ENCODE measurements at regions not wholly inside any gene's neighbourhood (a gene's known extent, or its start where the extent isn't known, plus 50 kb on each side); places are given as distances from the start of the nearest gene placed in this dataset.

DNA sequence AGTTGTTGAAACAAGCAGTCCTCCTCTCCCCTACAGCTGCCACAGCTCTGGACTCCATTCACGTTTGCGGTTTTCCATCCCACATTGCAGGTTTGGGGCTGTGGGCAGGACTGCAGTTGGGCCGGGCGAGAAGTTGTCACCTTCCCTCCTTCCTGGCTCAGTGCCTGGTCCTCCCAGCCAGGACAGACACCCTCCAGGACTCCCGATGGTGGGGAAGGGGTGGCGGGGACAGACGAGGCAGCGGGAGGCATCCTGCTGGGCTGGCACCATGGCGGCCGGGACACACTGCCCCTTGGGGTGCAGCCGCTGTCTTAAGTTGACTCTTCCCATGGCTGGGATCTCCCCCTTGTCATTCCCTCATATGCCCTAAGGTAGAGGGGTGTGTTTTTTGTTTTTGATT lies 615.2 kb downstream of the BRD1 start:
- no peak overlapping the region for H3K4me3 ChIP-seq (replicated peaks; ENCODE audit: low read depth, low read length)
- TF ChIP-seq, protein P1, sequence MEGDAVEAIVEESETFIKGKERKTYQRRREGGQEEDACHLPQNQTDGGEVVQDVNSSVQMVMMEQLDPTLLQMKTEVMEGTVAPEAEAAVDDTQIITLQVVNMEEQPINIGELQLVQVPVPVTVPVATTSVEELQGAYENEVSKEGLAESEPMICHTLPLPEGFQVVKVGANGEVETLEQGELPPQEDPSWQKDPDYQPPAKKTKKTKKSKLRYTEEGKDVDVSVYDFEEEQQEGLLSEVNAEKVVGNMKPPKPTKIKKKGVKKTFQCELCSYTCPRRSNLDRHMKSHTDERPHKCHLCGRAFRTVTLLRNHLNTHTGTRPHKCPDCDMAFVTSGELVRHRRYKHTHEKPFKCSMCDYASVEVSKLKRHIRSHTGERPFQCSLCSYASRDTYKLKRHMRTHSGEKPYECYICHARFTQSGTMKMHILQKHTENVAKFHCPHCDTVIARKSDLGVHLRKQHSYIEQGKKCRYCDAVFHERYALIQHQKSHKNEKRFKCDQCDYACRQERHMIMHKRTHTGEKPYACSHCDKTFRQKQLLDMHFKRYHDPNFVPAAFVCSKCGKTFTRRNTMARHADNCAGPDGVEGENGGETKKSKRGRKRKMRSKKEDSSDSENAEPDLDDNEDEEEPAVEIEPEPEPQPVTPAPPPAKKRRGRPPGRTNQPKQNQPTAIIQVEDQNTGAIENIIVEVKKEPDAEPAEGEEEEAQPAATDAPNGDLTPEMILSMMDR (IDR thresholded peaks at IDR 0.05; ENCODE audit: low read depth, low read length, missing control alignments) = no peak
- no peak for DNase-seq (ENCODE audit: extremely low read depth, low read depth)

DNA sequence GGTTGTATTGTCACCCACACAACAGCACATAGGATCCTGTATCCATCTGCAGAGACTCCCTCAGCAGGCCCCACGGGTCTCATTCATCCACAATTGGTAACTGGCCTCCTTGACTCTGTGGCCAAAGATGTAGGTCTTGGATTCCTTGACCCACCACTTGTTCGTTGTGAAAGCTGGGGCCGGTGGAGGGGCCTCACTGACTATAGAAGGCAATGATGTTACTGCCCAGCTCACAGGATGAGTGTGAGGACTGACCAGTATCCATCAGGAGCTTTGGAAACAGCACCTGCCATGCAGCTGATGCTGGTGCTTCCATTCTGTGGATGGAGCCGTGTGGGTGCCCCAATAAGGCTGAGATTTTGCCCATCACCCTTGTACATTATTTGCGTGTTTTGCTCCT lies 615.7 kb downstream of the BRD1 start:
- DNase-seq (ENCODE audit: extremely low read depth, low read depth) = no peak
- TF ChIP-seq, protein P1 (IDR thresholded peaks at IDR 0.05; ENCODE audit: low read depth, low read length, missing control alignments) = no peak
- no peak overlapping the region for H3K4me3 ChIP-seq (replicated peaks; ENCODE audit: low read depth, low read length)

DNA sequence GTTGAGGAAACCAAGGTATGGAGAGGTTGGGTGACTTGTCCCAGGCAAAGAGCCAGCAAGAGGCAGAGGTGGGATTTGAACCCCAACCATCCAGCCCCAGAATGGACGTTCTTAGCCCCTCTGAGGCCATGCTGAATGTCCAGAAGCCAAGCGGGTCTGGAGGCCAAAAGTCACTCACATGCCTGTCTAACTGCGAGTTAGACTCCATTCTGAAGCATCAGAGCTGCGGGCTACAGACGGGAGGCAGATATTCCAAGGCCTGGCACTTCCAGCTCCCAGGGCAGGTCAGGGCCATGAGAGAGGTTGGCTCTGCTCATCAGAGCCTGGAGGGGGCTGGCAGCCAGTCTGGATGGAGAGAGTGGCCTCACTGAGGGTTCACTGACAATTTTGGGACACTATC lies 616.5 kb downstream of the BRD1 start:
- no peak overlapping the region for H3K4me3 ChIP-seq (replicated peaks; ENCODE audit: low read depth, low read length)
- TF ChIP-seq, protein P1 (IDR thresholded peaks at IDR 0.05; ENCODE audit: low read depth, low read length, missing control alignments) = no peak
- DNase-seq (ENCODE audit: extremely low read depth, low read depth) = no peak

DNA sequence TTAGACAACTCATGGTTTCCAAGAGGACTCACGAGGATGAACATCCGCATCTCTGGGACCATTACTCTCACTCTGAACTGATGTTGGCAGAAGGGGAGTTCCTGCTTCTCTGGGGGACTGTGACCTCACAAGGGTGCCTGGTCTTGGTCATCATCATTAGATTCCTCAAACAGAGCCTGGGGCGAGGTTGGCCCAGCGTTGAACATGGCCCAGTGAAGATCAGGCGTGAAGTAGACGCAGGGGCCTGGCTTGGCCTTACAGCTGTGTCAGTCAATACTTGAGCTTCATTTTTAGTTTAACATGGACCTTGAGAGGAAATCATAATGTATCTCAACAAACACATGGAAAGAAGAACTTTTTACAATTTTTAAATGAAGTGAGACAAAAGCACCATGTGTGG lies 617.1 kb downstream of the BRD1 start:
- no peak for DNase-seq (ENCODE audit: extremely low read depth, low read depth)
- TF ChIP-seq, protein P1 (IDR thresholded peaks at IDR 0.05; ENCODE audit: low read depth, low read length, missing control alignments) = no peak
- no peak overlapping the region for H3K4me3 ChIP-seq (replicated peaks; ENCODE audit: low read depth, low read length)

DNA sequence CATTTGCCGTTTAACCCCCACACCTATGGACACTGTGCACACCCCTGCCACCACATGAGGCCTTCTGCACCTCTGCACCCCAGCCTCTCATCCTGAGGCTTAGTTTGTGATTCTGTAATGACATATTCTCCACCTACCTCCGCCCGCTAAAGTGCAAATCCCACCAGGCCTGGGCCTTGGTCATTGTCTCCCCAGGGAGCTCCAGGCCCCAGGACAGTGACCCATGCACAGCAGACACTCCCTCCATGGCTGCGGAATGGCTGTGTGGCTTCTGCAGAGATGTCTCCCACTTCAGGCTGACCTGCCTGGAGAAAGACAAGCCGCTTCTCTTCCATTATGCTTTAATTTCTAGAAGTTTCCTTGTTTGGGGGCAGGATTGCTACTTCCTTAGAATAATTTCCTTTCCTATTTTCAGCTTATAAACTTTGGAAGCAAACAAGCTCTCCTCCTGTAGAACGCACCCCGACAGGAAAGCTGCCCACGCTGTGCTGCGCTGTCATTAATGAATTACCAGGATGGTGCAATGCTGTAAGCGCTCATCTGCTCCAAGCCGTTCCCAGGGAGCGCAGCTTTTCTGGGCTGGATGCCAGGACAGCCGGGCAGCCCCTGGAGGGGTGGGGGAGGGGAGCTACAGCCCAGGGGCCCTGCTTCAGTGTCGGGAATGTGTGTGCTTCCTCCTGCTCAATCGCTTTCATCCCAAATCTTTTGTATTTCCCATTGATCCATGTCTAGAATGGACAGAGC lies 618.0 kb downstream of the BRD1 start:
- no peak overlapping the region for H3K4me3 ChIP-seq (replicated peaks; ENCODE audit: low read depth, low read length)
- TF ChIP-seq, protein P1 (IDR thresholded peaks at IDR 0.05; ENCODE audit: low read depth, low read length, missing control alignments) = no peak
- DNase-seq (ENCODE audit: extremely low read depth, low read depth) = no peak

DNA sequence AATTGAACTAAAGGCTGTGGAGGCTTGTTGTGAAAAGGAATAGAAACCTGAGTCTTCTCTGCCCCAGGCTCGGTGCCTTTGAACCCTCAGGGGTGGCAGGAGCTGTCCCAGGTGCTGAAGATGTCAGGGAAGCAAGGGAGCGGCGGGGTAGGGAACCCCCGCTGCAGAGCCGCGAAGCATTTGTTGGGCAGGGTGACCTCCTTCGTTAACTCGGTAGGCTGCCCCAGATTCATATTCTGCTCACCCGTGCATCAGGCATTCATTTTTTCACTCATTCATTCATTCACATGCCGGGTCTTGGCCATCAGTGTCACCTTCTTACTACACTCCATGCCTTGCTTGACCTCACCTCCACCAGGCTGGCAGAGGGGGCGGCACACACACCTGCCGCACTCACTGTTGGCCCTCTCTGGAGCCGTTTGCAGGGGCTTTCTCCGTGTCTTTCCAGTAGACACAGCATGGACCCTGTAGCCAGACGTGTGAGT lies 618.9 kb downstream of the BRD1 start:
- no peak for DNase-seq (ENCODE audit: extremely low read depth, low read depth)
- no peak overlapping the region for H3K4me3 ChIP-seq (replicated peaks; ENCODE audit: low read depth, low read length)
- TF ChIP-seq, protein P1 (IDR thresholded peaks at IDR 0.05; ENCODE audit: low read depth, low read length, missing control alignments) = no peak

DNA sequence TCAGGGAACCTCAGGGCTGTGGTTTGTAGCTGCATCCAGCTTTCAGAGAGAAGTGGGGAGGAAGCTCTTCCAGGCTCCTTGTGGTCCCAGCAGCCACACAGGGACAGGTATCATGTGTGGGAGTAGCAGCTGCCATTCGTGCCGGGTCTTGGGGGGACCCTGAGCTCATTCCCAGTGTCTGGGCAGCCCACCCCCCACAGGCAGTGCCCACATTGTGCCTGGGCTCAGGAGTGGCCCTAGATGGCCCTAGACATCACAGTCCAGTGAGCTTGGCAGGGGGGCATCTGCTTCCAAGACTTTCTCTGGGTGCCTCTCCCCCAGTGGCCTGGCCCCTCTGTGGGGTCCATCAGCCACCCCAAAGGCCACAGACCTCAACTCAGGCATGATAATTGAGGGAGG lies 619.7 kb downstream of the BRD1 start:
- no peak overlapping the region for H3K4me3 ChIP-seq (replicated peaks; ENCODE audit: low read depth, low read length)
- TF ChIP-seq, protein P1 (IDR thresholded peaks at IDR 0.05; ENCODE audit: low read depth, low read length, missing control alignments) = no peak
- no peak for DNase-seq (ENCODE audit: extremely low read depth, low read depth)
